GM12878 (cell line): ENCODE measurements at regions not wholly inside any gene's neighbourhood (a gene's known extent, or its start where the extent isn't known, plus 50 kb on each side); places are given as distances from the start of the nearest gene placed in this dataset.

Experiments used
- ATAC-seq: fragments of 200-7000 bp; cut with Tn5 transposase; 3 replicates; pipeline ENCODE4 v1.9.1; 2020; ENCODE audit warnings: mild to moderate bottlenecking, moderate library complexity
- BruUV-seq: library from RNA; stranded (reverse); fragments of 400-500 nt; replicated peaks from 2 replicates; lab custom pipeline; 2021; lab: Mats Ljungman, UMichigan
- CTCF ChIA-PET: fragments of 300-600 bp; sonication (Branson Sonifier 250); formaldehyde crosslinking; extraction: SDS; loops from one replicate; lab custom pipeline; 2021; ENCODE audit warnings: inconsistent platforms; lab: Yijun Ruan, JAX
- POLR2A ChIA-PET: fragments of 350-600 bp; formaldehyde crosslinking; extraction: SDS; loops from one replicate; lab custom pipeline; 2021; ENCODE audit warnings: inconsistent platforms; lab: Charles Lee
- RAD21 ChIA-PET: fragments of 300-600 bp; sonication (Branson Sonifier 250); formaldehyde crosslinking; loops from one replicate; lab custom pipeline; 2023; ENCODE audit warnings: antibody characterized with exemption; ENCODE audit not compliant: unreplicated experiment; lab: Charles Lee
- SMC1A ChIA-PET: fragments of 300-600 bp; sonication (Branson Sonifier 250); formaldehyde crosslinking; loops from one replicate; lab custom pipeline; 2023; ENCODE audit not compliant: unreplicated experiment, uncharacterized antibody; lab: Charles Lee
- DNase-seq: peaks from one replicate; pipeline ENCODE4 v3.0.0-alpha.2; 2011; ENCODE audit warnings: low read depth, low spot score
- FAIRE-seq: peaks from 3 replicates; lab custom pipeline; 2011; peaks lifted over from hg19 to GRCh38; lab: Jason Lieb, UNC
- H2AFZ ChIP-seq: 2 replicates; pipeline ENCODE4 v1.6.0; 2011; ENCODE audit warnings: low read depth, low read length, control low read depth; ENCODE audit not compliant: control insufficient read depth
- H3K27ac ChIP-seq: 2 replicates; pipeline ENCODE4 v1.5.1; 2011; ENCODE audit warnings: control low read depth; ENCODE audit not compliant: control insufficient read depth, insufficient read depth
- H3K27me3 ChIP-seq, 2 experiments: replicated peaks in 1 of 2; 2 replicates each; pipeline versions ENCODE4 v1.6.0 to v1.6.1; 2011; ENCODE audit warnings: low read length in 1 of 2; ENCODE audit not compliant: control insufficient read depth in 2 of 2, insufficient read depth in 2 of 2
- H3K36me3 ChIP-seq, 2 experiments: 2 replicates each; pipeline ENCODE4 v1.5.1; 2011; ENCODE audit warnings: low read length in 1 of 2; ENCODE audit not compliant: control insufficient read depth in 2 of 2, insufficient read depth in 2 of 2
- H3K4me1 ChIP-seq: 2 replicates; pipeline ENCODE4 v1.6.1; 2011; ENCODE audit warnings: mild to moderate bottlenecking, low read length, moderate library complexity, mixed read lengths; ENCODE audit not compliant: control insufficient read depth, insufficient read depth
- H3K4me2 ChIP-seq: 2 replicates; pipeline ENCODE4 v1.6.0; 2011; ENCODE audit warnings: control low read depth; ENCODE audit not compliant: control insufficient read depth, insufficient read depth
- H3K4me3 ChIP-seq: fragments of 200-600 bp; sonication (generic); 2 replicates; pipeline ENCODE4 v1.5.1; 2016
- H3K79me2 ChIP-seq: 2 replicates; pipeline ENCODE4 v1.6.0; 2011; ENCODE audit warnings: low read length; ENCODE audit not compliant: control insufficient read depth, insufficient read depth
- H3K9ac ChIP-seq: 2 replicates; pipeline ENCODE4 v1.8.0; 2011; ENCODE audit warnings: low read length, control low read depth, mixed read lengths; ENCODE audit not compliant: control insufficient read depth, insufficient read depth
- H3K9me3 ChIP-seq: replicated peaks from 3 replicates; pipeline ENCODE4 v1.5.1; 2011; ENCODE audit warnings: mild to moderate bottlenecking, low read length; ENCODE audit not compliant: control insufficient read depth, insufficient read depth
- H4K20me1 ChIP-seq: 2 replicates; pipeline ENCODE4 v1.6.0; 2011; ENCODE audit not compliant: control insufficient read depth, insufficient read depth
- BCL11A ChIP-seq: IDR thresholded peaks from 2 replicates; pipeline ENCODE4 v1.6.1; 2011; ENCODE audit warnings: low read depth, low read length
- EZH2 ChIP-seq: IDR thresholded peaks from 2 replicates; pipeline ENCODE4 v1.6.1; 2012; ENCODE audit warnings: low read depth, mild to moderate bottlenecking, control low read depth, inconsistent platforms, low read length, borderline replicate concordance; ENCODE audit not compliant: control insufficient read depth
- FOS ChIP-seq: IDR thresholded peaks from 3 replicates; pipeline ENCODE4 v1.6.1; 2011; ENCODE audit warnings: borderline replicate concordance; ENCODE audit not compliant: insufficient read length; ENCODE audit errors: extremely low read depth
- GATAD2B ChIP-seq: fragments of 450-650 bp; conservative IDR thresholded peaks from 2 replicates; pipeline ENCODE4 v1.6.1; 2017; ENCODE audit warnings: low read depth, mild to moderate bottlenecking, moderate library complexity
- IRF4 ChIP-seq: IDR thresholded peaks from 2 replicates; pipeline ENCODE4 v1.6.1; 2011; ENCODE audit warnings: low read depth, low read length
- JUND ChIP-seq: IDR thresholded peaks from 2 replicates; pipeline ENCODE4 v1.6.1; 2012; ENCODE audit warnings: low read depth, mild to moderate bottlenecking, low read length, improper control_type of control experiment, moderate library complexity
- LARP7 ChIP-seq: fragments of 450-650 bp; IDR thresholded peaks from 2 replicates; pipeline ENCODE4 v1.6.1; 2017; ENCODE audit warnings: mild to moderate bottlenecking
- NFYB ChIP-seq: IDR thresholded peaks from 2 replicates; pipeline ENCODE4 v1.6.1; 2011; ENCODE audit warnings: low read depth, mild to moderate bottlenecking, low read length, improper control_type of control experiment, moderate library complexity; ENCODE audit not compliant: insufficient read depth
- PML ChIP-seq: IDR thresholded peaks from 2 replicates; pipeline ENCODE4 v1.6.1; 2012; ENCODE audit warnings: low read length, inconsistent platforms
- POLR2A ChIP-seq: IDR thresholded peaks from 2 replicates; pipeline ENCODE4 v1.6.1; 2011; ENCODE audit warnings: low read depth, mild to moderate bottlenecking, low read length
- SREBF2 ChIP-seq: IDR thresholded peaks from 2 replicates; pipeline ENCODE4 v1.6.1; 2012; ENCODE audit warnings: mild to moderate bottlenecking, low read length
- STAT3 ChIP-seq: IDR thresholded peaks from 2 replicates; pipeline ENCODE4 v1.6.1; 2011; ENCODE audit warnings: low read depth, low read length, improper control_type of control experiment
- ZNF24 ChIP-seq: fragments of 450-650 bp; IDR thresholded peaks from 2 replicates; pipeline ENCODE4 v1.6.1; 2017; ENCODE audit warnings: antibody characterized with exemption, mild to moderate bottlenecking
- WGBS: methylation state at CpG from one replicate; pipeline ENCODE4 v1.1.6; 2016; ENCODE audit warnings: low lambda C conversion rate; ENCODE audit not compliant: insufficient replicate concordance, insufficient coverage; ENCODE audit errors: missing lambda C conversion rate; 5-methylcytosine and 5-hydroxymethylcytosine counted together
- in situ Hi-C: fragments of 300-500 bp; cut with MboI; formaldehyde crosslinking; loops from 9 replicates; pipeline ENCODE4 v1.14.3; 2018; ENCODE audit warnings: mixed read lengths
- intact Hi-C: fragments of 100-400 bp; cut with micrococcal nuclease; formaldehyde crosslinking; loops from one replicate; pipeline ENCODE4 v1.14.2; 2022; ENCODE audit not compliant: unreplicated experiment
- TF ChIP-seq, protein P1 (sequence below): fragments of 450-650 bp; IDR thresholded peaks from 2 replicates; pipeline ENCODE4 v1.6.1; 2017; ENCODE audit warnings: low read depth, mild to moderate bottlenecking, moderate library complexity
- TF ChIP-seq, protein P2 (sequence below): fragments of 450-650 bp; IDR thresholded peaks from 2 replicates; pipeline ENCODE4 v1.6.1; 2017; ENCODE audit warnings: mild to moderate bottlenecking, moderate library complexity

DNA sequence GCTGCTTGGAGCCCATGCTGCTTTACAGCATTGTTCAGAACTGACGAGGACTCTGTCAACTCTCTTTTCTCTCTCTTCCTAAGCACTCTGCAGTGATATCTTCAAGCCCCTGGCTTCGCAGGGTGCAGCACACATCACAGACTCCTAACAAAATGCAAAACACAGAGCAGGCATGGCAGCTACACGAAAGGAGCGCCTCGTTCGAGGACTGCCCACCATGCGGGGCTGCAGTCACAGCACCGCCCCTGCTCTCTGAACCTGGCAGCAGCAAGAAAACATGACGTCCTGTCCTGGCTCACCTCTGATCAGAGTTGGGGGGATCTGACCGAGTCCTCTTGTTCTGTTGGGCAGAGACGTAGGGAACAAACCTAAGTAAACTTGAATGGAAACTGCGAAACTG is 281.7 kb downstream of the CDH26 start:
- TF ChIP-seq EZH2 (no peak), STAT3 (no peak), LARP7 (no peak), ZNF24 (no peak)
- TF ChIP-seq, all 136 proteins: peak for 0
- in situ Hi-C loops (no loop called here), intact Hi-C loops (no loop called here)
- H3K27ac ChIP-seq, result no peak overlapping the region
- no peak overlapping the region for H3K9ac ChIP-seq
- H3K4me3 ChIP-seq, result no peak overlapping the region
- DNase-seq (no peak), ATAC-seq (no peak), FAIRE-seq (no peak)
- WGBS, result 43% methylated on average over 12 of the region's 12 CpGs
- no peaks in the 10 kb centered on the region for H3K4me1 ChIP-seq
- H3K9me3 ChIP-seq, result no peaks in the 10 kb centered on the region
- BruUV-seq, result no TSS peak
- no peaks in the 10 kb centered on the region for H3K79me2 ChIP-seq
- H3K4me2 ChIP-seq, result no peak overlapping the region
- RAD21 ChIA-PET, result no interaction called here
- SMC1A ChIA-PET, result no interaction called here
- POLR2A ChIA-PET, result no interaction called here
- H2AFZ ChIP-seq, result no peak overlapping the region
- H3K36me3 ChIP-seq, result no peaks in the 10 kb centered on the region; a peak in 1 of 4 replicates
- H3K27me3 ChIP-seq, result no peaks in the 10 kb centered on the region
- no peaks in the 10 kb centered on the region for H4K20me1 ChIP-seq
- CTCF ChIA-PET, result no interaction called here

DNA sequence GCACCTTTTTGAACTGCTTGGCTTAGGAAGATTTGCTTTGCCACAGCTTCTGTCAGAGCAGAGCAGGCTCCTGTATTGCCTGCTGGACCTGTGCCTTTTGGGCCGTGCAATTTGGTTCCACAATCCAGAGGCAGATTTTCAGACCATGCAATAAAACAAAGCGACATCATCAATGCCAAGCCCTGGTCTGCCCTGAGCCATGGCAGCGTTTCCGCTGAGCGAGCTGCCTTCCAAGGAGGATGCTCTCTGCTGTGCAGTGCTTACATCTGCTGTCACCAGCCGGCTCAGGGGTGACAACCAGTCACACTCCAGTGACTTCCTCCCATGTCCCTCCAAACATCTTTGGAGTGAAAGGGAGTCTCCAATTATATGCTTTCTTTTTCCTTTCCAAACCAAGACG is 282.2 kb downstream of the CDH26 start:
- in situ Hi-C loops, result no loop called here
- ATAC-seq, result no peak
- RAD21 ChIA-PET, result no interaction called here
- Histone ChIP-seq H3K9ac (no peak overlapping the region), H3K27ac (no peak overlapping the region), H3K27me3 (no peaks in the 10 kb centered on the region), H3K79me2 (no peaks in the 10 kb centered on the region), H3K9me3 (no peaks in the 10 kb centered on the region), H3K4me3 (no peak overlapping the region), H2AFZ (no peak overlapping the region), H3K4me2 (no peak overlapping the region), H3K36me3 (no peaks in the 10 kb centered on the region; a peak in 1 of 4 replicates), H4K20me1 (no peaks in the 10 kb centered on the region), H3K4me1 (no peaks in the 10 kb centered on the region)
- FAIRE-seq, result no peak
- POLR2A ChIA-PET, result no interaction called here
- WGBS, result 19% methylated on average over 7 of the region's 7 CpGs
- no peak for DNase-seq
- SMC1A ChIA-PET, result no interaction called here
- CTCF ChIA-PET, result no interaction called here
- no TSS peak for BruUV-seq
- intact Hi-C loops, result no loop called here
- TF ChIP-seq, protein P1, sequence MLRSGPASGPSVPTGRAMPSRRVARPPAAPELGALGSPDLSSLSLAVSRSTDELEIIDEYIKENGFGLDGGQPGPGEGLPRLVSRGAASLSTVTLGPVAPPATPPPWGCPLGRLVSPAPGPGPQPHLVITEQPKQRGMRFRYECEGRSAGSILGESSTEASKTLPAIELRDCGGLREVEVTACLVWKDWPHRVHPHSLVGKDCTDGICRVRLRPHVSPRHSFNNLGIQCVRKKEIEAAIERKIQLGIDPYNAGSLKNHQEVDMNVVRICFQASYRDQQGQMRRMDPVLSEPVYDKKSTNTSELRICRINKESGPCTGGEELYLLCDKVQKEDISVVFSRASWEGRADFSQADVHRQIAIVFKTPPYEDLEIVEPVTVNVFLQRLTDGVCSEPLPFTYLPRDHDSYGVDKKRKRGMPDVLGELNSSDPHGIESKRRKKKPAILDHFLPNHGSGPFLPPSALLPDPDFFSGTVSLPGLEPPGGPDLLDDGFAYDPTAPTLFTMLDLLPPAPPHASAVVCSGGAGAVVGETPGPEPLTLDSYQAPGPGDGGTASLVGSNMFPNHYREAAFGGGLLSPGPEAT, result no peak
- TF ChIP-seq, protein P2, sequence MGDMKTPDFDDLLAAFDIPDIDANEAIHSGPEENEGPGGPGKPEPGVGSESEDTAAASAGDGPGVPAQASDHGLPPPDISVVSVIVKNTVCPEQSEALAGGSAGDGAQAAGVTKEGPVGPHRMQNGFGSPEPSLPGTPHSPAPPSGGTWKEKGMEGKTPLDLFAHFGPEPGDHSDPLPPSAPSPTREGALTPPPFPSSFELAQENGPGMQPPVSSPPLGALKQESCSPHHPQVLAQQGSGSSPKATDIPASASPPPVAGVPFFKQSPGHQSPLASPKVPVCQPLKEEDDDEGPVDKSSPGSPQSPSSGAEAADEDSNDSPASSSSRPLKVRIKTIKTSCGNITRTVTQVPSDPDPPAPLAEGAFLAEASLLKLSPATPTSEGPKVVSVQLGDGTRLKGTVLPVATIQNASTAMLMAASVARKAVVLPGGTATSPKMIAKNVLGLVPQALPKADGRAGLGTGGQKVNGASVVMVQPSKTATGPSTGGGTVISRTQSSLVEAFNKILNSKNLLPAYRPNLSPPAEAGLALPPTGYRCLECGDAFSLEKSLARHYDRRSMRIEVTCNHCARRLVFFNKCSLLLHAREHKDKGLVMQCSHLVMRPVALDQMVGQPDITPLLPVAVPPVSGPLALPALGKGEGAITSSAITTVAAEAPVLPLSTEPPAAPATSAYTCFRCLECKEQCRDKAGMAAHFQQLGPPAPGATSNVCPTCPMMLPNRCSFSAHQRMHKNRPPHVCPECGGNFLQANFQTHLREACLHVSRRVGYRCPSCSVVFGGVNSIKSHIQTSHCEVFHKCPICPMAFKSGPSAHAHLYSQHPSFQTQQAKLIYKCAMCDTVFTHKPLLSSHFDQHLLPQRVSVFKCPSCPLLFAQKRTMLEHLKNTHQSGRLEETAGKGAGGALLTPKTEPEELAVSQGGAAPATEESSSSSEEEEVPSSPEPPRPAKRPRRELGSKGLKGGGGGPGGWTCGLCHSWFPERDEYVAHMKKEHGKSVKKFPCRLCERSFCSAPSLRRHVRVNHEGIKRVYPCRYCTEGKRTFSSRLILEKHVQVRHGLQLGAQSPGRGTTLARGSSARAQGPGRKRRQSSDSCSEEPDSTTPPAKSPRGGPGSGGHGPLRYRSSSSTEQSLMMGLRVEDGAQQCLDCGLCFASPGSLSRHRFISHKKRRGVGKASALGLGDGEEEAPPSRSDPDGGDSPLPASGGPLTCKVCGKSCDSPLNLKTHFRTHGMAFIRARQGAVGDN, result no peak
- TF ChIP-seq SREBF2 (no peak), POLR2A (no peak), EZH2 (no peak), BCL11A (no peak), FOS (no peak), JUND (no peak), STAT3 (no peak), PML (no peak), IRF4 (no peak), NFYB (no peak), GATAD2B (no peak)
